IMR-90 (cell line): ENCODE measurements at regions not wholly inside any gene's neighbourhood (a gene's known extent, or its start where the extent isn't known, plus 50 kb on each side); places are given as distances from the start of the nearest gene placed in this dataset.

Experiments used
- ATAC-seq: fragments of 200-7000 bp; cut with Tn5 transposase; 2 replicates; pipeline ENCODE4 v1.9.1; 2020; ENCODE audit warnings: low read depth, mild to moderate bottlenecking, moderate library complexity
- BruUV-seq: library from RNA; stranded (reverse); fragments of 400-500 nt; replicated peaks from 2 replicates; lab custom pipeline; 2021; lab: Mats Ljungman, UMichigan
- CTCF ChIA-PET: fragments of 300-600 bp; formaldehyde crosslinking; extraction: SDS; loops from one replicate; lab custom pipeline; 2021; ENCODE audit warnings: antibody characterized with exemption; lab: Yijun Ruan, JAX
- POLR2A ChIA-PET: fragments of 300-600 bp; sonication (Branson Sonifier 250); formaldehyde crosslinking; loops from one replicate; lab custom pipeline; 2022; ENCODE audit warnings: antibody characterized with exemption; ENCODE audit not compliant: unreplicated experiment; lab: Charles Lee
- DNase-seq: peaks from one replicate; pipeline ENCODE4 v3.0.0; 2013
- H2AFZ ChIP-seq: replicated peaks from 2 replicates; pipeline ENCODE3; 2013; ENCODE audit warnings: low read length, mild to moderate bottlenecking; ENCODE audit not compliant: poor library complexity
- H2AK5ac ChIP-seq: 2 replicates; pipeline ENCODE4 v1.6.1; 2013; ENCODE audit warnings: low read depth, low read length, inconsistent platforms
- H2AK9ac ChIP-seq: replicated peaks from 2 replicates; pipeline ENCODE3; 2013; ENCODE audit warnings: mild to moderate bottlenecking, low read depth, low read length, moderate library complexity; ENCODE audit not compliant: poor library complexity
- H2BK120ac ChIP-seq: 2 replicates; pipeline ENCODE4 v1.6.1; 2013; ENCODE audit warnings: low read depth, low read length, inconsistent platforms
- H2BK15ac ChIP-seq: 3 replicates; pipeline ENCODE4 v1.6.1; 2013; ENCODE audit warnings: low read depth, low read length, inconsistent platforms
- H2BK20ac ChIP-seq: 2 replicates; pipeline ENCODE4 v1.6.1; 2013; ENCODE audit warnings: low read depth, mild to moderate bottlenecking, inconsistent platforms, low read length, moderate library complexity
- H2BK5ac ChIP-seq: 2 replicates; pipeline ENCODE4 v1.6.1; 2013; ENCODE audit warnings: mild to moderate bottlenecking, low read depth, low read length, inconsistent platforms; ENCODE audit not compliant: poor library complexity, severe bottlenecking
- H3K14ac ChIP-seq: replicated peaks from 2 replicates; pipeline ENCODE4 v1.6.1; 2013; ENCODE audit warnings: low read depth, low read length, inconsistent platforms
- H3K18ac ChIP-seq: 2 replicates; pipeline ENCODE4 v1.6.1; 2013; ENCODE audit warnings: low read depth, low read length, control low read depth
- H3K23ac ChIP-seq: 2 replicates; pipeline ENCODE4 v1.6.1; 2013; ENCODE audit warnings: low read depth, low read length, inconsistent platforms
- H3K27ac ChIP-seq: 2 replicates; pipeline ENCODE4 v1.5.1; 2013; ENCODE audit warnings: mild to moderate bottlenecking, control low read depth, low read length; ENCODE audit not compliant: insufficient read depth
- H3K27me3 ChIP-seq: 2 replicates; pipeline ENCODE4 v1.6.1; 2013; ENCODE audit warnings: low read length; ENCODE audit not compliant: control insufficient read depth, insufficient read depth
- H3K36me3 ChIP-seq: 2 replicates; pipeline ENCODE4 v1.6.1; 2013; ENCODE audit warnings: low read length, mixed read lengths; ENCODE audit not compliant: control insufficient read depth, insufficient read depth
- H3K4ac ChIP-seq: 2 replicates; pipeline ENCODE4 v1.6.1; 2013; ENCODE audit warnings: low read depth, low read length, inconsistent platforms
- H3K4me1 ChIP-seq: 2 replicates; pipeline ENCODE4 v1.6.1; 2013; ENCODE audit warnings: low read length, mixed read lengths; ENCODE audit not compliant: control insufficient read depth, insufficient read depth
- H3K4me2 ChIP-seq: 2 replicates; pipeline ENCODE4 v1.6.1; 2013; ENCODE audit warnings: low read depth, mild to moderate bottlenecking, control low read depth, low read length, moderate library complexity
- H3K4me3 ChIP-seq: 2 replicates; pipeline ENCODE4 v1.5.1; 2013; ENCODE audit warnings: low read depth, mild to moderate bottlenecking, control low read depth, low read length, moderate library complexity; ENCODE audit not compliant: insufficient read depth
- H3K56ac ChIP-seq: 2 replicates; pipeline ENCODE4 v1.6.1; 2013; ENCODE audit warnings: low read length, inconsistent platforms; ENCODE audit not compliant: insufficient read depth; ENCODE audit errors: extremely low read depth
- H3K79me1 ChIP-seq, 2 experiments: 2 replicates each; pipeline ENCODE4 v1.6.1; 2013; ENCODE audit warnings: low read length in 2 of 2, inconsistent platforms in 1 of 2, low read depth in 1 of 2
- H3K9ac ChIP-seq: 2 replicates; pipeline ENCODE4 v1.6.1; 2013; ENCODE audit warnings: low read depth, low read length, control low read depth
- H3K9me1 ChIP-seq: 2 replicates; pipeline ENCODE4 v1.6.1; 2013; ENCODE audit warnings: low read length, inconsistent platforms; ENCODE audit not compliant: insufficient read depth
- H3K9me3 ChIP-seq: 2 replicates; pipeline ENCODE4 v1.6.1; 2013; ENCODE audit warnings: low read length; ENCODE audit not compliant: control insufficient read depth, insufficient read depth
- H4K20me1 ChIP-seq: 2 replicates; pipeline ENCODE4 v1.6.1; 2013; ENCODE audit warnings: low read length, inconsistent platforms; ENCODE audit not compliant: insufficient read depth
- H4K5ac ChIP-seq: 2 replicates; pipeline ENCODE4 v1.6.1; 2013; ENCODE audit warnings: mild to moderate bottlenecking, low read depth, low read length, control low read depth
- H4K8ac ChIP-seq, 2 experiments: 2 replicates each; pipeline ENCODE4 v1.6.1; 2013; ENCODE audit warnings: low read depth in 2 of 2, low read length in 2 of 2, control low read depth in 1 of 2, inconsistent platforms in 1 of 2
- H4K91ac ChIP-seq: 2 replicates; pipeline ENCODE4 v1.6.1; 2013; ENCODE audit warnings: low read depth, low read length, inconsistent platforms; ENCODE audit not compliant: insufficient read depth
- ELK1 ChIP-seq: fragments of 150-350 bp; IDR thresholded peaks from 2 replicates; pipeline ENCODE4 v1.6.1; 2016; ENCODE audit warnings: low read depth, mild to moderate bottlenecking, low read length, moderate library complexity, borderline replicate concordance
- MAFK ChIP-seq: IDR thresholded peaks from 2 replicates; pipeline ENCODE4 v1.6.1; 2012; ENCODE audit warnings: low read depth, low read length, improper control_type of control experiment
- MAZ ChIP-seq: IDR thresholded peaks from 2 replicates; pipeline ENCODE4 v1.6.1; 2012; ENCODE audit warnings: low read depth, mild to moderate bottlenecking, low read length, improper control_type of control experiment, moderate library complexity, borderline replicate concordance
- RCOR1 ChIP-seq: IDR thresholded peaks from 2 replicates; pipeline ENCODE4 v1.6.1; 2012; ENCODE audit warnings: mild to moderate bottlenecking, low read length, improper control_type of control experiment; ENCODE audit not compliant: insufficient replicate concordance
- WGBS, 2 experiments: methylation state at CpG; one replicate each; pipeline versions ENCODE4 v1.1.5 to v1.1.7; 2013; ENCODE audit warnings: missing lambda C conversion rate in 2 of 2; ENCODE audit not compliant: insufficient read length in 1 of 2; ENCODE audit errors: extremely low coverage in 2 of 2; 5-methylcytosine and 5-hydroxymethylcytosine counted together
- dilution Hi-C: fragments of 300-500 bp; cut with HindIII; formaldehyde crosslinking; loops from one replicate; pipeline ENCODE4 v1.14.3; 2018; ENCODE audit warnings: low sequenced_read_pairs; ENCODE audit not compliant: unreplicated experiment
- in situ Hi-C: fragments of 300-500 bp; cut with MboI; formaldehyde crosslinking; loops from 3 replicates; pipeline ENCODE4 v1.14.3; 2019; ENCODE audit warnings: low sequenced_read_pairs, inconsistent platforms, mixed read lengths
- intact Hi-C: fragments of 100-400 bp; cut with micrococcal nuclease; formaldehyde crosslinking; loops from 2 replicates; pipeline ENCODE4 v1.10.0; 2022

GRCh38 chr1:56028911-56029310 is 550.5 kb downstream of the PLPP3 start:
- H4K91ac ChIP-seq: no peak overlapping the region
- ChIA-PET CTCF (no interaction called here), POLR2A (no interaction called here)
- no peak overlapping the region for H3K27ac ChIP-seq
- H2BK20ac ChIP-seq: no peak overlapping the region
- H3K79me1 ChIP-seq: no peaks in the 10 kb centered on the region
- H4K5ac ChIP-seq: no peak overlapping the region
- no peak overlapping the region for H2AK5ac ChIP-seq
- H3K9me1 ChIP-seq: no peaks in the 10 kb centered on the region
- H3K4me3 ChIP-seq: no peak overlapping the region
- dilution Hi-C loops: no loop called here
- DNase-seq (no peak), ATAC-seq (no peak)
- no peak overlapping the region for H3K18ac ChIP-seq
- no CpG with 5 or more reads among the region's 1 CpG for WGBS, 2 experiments
- BruUV-seq: no TSS peak
- H3K27me3 ChIP-seq: no peaks in the 10 kb centered on the region
- no peaks in the 10 kb centered on the region for H4K20me1 ChIP-seq
- in situ Hi-C loops: no loop called here
- TF ChIP-seq MAZ (no peak), ELK1 (no peak), MAFK (no peak), RCOR1 (no peak)
- H2AFZ ChIP-seq: no peak overlapping the region
- H3K9ac ChIP-seq: no peak overlapping the region
- H3K4ac ChIP-seq: no peak overlapping the region
- H4K8ac ChIP-seq: no peak overlapping the region
- H3K23ac ChIP-seq: no peak overlapping the region
- no peak overlapping the region for H2BK5ac ChIP-seq
- intact Hi-C loops: no loop called here
- no peaks in the 10 kb centered on the region for H3K36me3 ChIP-seq
- H3K9me3 ChIP-seq: no peaks in the 10 kb centered on the region
- peaks cover 1% of the 10 kb centered on the region; the same call in 1 of the 2 replicates for H3K4me1 ChIP-seq
- H3K4me2 ChIP-seq: no peak overlapping the region
- no peak overlapping the region for H2AK9ac ChIP-seq
- no peak overlapping the region for H3K14ac ChIP-seq
- no peak overlapping the region for H3K56ac ChIP-seq
- H2BK15ac ChIP-seq: no peak overlapping the region
- no peak overlapping the region for H2BK120ac ChIP-seq
